Smooth muscle cell (in vitro differentiated cells): ENCODE measurements at regions not wholly inside any gene's neighbourhood (a gene's known extent, or its start where the extent isn't known, plus 50 kb on each side); places are given as distances from the start of the nearest gene placed in this dataset.

Experiments used
- DNase-seq: peaks from one replicate; lab custom pipeline; 2025; ENCODE audit not compliant: unreplicated experiment; lab: John Stamatoyannopoulos, UW
- H2AFZ ChIP-seq: fragments of 200-600 bp; sonication (generic); 2 replicates; pipeline ENCODE4 v1.6.0; 2016; ENCODE audit warnings: antibody characterized with exemption, low read depth, mild to moderate bottlenecking
- H3F3A ChIP-seq: fragments of 200-600 bp; sonication (generic); 2 replicates; pipeline ENCODE4 v1.6.0; 2017; ENCODE audit warnings: antibody characterized with exemption, low read depth
- H3K27ac ChIP-seq: fragments of 200-600 bp; sonication (generic); 2 replicates; pipeline ENCODE4 v1.5.1; 2016; ENCODE audit warnings: low read depth, mild to moderate bottlenecking
- H3K27me3 ChIP-seq: fragments of 200-600 bp; sonication (generic); 2 replicates; pipeline ENCODE4 v1.6.1; 2016; ENCODE audit warnings: low read depth, mild to moderate bottlenecking
- H3K36me3 ChIP-seq: fragments of 200-600 bp; sonication (generic); 2 replicates; pipeline ENCODE4 v1.5.1; 2016; ENCODE audit warnings: low read depth
- H3K4me1 ChIP-seq: fragments of 200-600 bp; sonication (generic); 2 replicates; pipeline ENCODE4 v1.5.1; 2016; ENCODE audit warnings: low read depth
- H3K4me2 ChIP-seq: fragments of 200-600 bp; sonication (generic); 2 replicates; pipeline ENCODE4 v1.6.0; 2016; ENCODE audit warnings: mild to moderate bottlenecking
- H3K4me3 ChIP-seq: fragments of 200-600 bp; sonication (generic); 2 replicates; pipeline ENCODE4 v1.5.1; 2016; ENCODE audit warnings: mild to moderate bottlenecking
- H3K79me2 ChIP-seq: fragments of 200-600 bp; sonication (generic); 2 replicates; pipeline ENCODE4 v1.6.0; 2016; ENCODE audit warnings: low read depth, mild to moderate bottlenecking
- H3K9ac ChIP-seq: fragments of 200-600 bp; sonication (generic); 2 replicates; pipeline ENCODE4 v1.6.0; 2016; ENCODE audit warnings: low read depth
- H3K9me3 ChIP-seq: fragments of 200-600 bp; sonication (generic); replicated peaks from 2 replicates; pipeline ENCODE4 v1.5.1; 2016; ENCODE audit warnings: low read depth
- H4K20me1 ChIP-seq: fragments of 200-600 bp; sonication (generic); 2 replicates; pipeline ENCODE4 v1.6.0; 2016; ENCODE audit warnings: low read depth
- WGBS: methylation state at CpG from one replicate; pipeline ENCODE4 v1.1.7; 2016; ENCODE audit warnings: low lambda C conversion rate; 5-methylcytosine and 5-hydroxymethylcytosine counted together
- TF ChIP-seq, protein P1 (sequence below): fragments of 200-600 bp; sonication (generic); IDR thresholded peaks from 2 replicates; pipeline ENCODE4 v1.5.1; 2017; ENCODE audit warnings: borderline replicate concordance, mild to moderate bottlenecking, antibody characterized with exemption; ENCODE audit not compliant: insufficient read depth, poor library complexity, severe bottlenecking

DNA sequence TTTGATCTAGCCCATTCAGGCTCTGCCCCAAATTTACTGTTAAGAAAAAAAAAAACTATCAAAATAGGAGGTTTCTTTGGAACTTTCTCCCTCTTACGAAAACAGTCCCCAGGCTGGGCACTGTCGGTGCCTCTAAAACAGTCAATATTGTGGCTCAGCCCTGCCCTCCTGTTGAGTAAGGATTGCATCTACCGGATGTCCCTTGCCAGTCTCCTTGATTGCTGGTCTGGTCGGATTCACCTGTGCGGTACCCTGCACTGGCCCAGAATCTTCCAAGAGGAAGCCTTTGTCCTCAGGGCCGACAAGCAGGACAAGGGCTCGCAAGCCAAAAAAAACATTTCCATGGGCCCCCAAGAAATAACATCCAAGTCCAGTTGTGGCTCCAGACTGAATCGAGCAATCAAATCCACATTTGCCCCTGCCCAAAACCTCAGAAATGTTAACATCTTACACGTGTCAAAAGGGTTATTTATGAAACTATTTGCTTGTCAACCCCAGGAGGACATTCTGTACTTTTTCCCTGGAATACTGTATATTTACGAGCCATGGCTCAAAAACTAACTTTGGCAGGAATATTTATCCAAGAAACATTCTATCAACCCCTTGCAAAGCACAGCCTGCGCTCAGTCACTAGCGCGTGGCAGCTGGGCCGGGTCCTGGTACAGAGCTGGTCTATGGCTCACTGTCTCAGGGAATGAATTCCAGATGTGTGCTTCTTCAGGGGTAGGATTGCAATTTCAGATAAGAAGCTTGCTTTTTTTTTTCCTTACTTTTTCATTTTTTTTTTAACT is 129.2 kb upstream of the ADRA1B start:
- TF ChIP-seq, protein P1, sequence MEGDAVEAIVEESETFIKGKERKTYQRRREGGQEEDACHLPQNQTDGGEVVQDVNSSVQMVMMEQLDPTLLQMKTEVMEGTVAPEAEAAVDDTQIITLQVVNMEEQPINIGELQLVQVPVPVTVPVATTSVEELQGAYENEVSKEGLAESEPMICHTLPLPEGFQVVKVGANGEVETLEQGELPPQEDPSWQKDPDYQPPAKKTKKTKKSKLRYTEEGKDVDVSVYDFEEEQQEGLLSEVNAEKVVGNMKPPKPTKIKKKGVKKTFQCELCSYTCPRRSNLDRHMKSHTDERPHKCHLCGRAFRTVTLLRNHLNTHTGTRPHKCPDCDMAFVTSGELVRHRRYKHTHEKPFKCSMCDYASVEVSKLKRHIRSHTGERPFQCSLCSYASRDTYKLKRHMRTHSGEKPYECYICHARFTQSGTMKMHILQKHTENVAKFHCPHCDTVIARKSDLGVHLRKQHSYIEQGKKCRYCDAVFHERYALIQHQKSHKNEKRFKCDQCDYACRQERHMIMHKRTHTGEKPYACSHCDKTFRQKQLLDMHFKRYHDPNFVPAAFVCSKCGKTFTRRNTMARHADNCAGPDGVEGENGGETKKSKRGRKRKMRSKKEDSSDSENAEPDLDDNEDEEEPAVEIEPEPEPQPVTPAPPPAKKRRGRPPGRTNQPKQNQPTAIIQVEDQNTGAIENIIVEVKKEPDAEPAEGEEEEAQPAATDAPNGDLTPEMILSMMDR, result no peak
- no peaks in the 10 kb centered on the region for H3F3A ChIP-seq
- no peak overlapping the region for H2AFZ ChIP-seq
- H3K9ac ChIP-seq, result no peak overlapping the region
- no peaks in the 10 kb centered on the region for H3K9me3 ChIP-seq
- no peaks in the 10 kb centered on the region for H3K4me1 ChIP-seq
- no peak for DNase-seq
- WGBS, result 68% methylated on average over 14 of the region's 14 CpGs
- H4K20me1 ChIP-seq, result no peaks in the 10 kb centered on the region
- H3K4me3 ChIP-seq, result no peak overlapping the region
- peaks cover 14% of the 10 kb centered on the region for H3K27me3 ChIP-seq
- no peaks in the 10 kb centered on the region for H3K79me2 ChIP-seq
- H3K4me2 ChIP-seq, result no peak overlapping the region
- H3K27ac ChIP-seq, result no peak overlapping the region
- no peaks in the 10 kb centered on the region for H3K36me3 ChIP-seq

DNA sequence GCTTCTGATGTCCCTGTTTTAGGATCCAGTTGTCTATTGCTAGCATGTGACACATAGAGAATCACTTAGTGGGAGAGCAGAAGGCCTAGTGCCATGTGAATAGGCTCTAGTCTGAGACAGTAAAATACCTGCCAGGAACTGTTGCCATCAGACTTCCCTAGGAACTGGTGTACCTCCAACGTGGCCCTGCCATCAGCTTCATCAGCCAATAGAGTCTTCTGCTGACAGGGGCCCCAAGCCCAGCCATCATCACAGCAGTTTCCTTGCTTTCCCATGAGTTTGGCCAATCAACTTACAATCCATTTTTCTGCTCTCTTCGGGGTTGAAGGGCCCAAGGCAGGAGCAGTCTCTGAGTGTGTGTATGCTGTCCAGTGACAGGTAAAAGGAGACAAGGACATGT is 128.4 kb upstream of the ADRA1B start:
- TF ChIP-seq, protein P1, result no peak
- Histone ChIP-seq H3K9me3 (no peaks in the 10 kb centered on the region), H3F3A (no peaks in the 10 kb centered on the region), H3K27me3 (peaks cover 14% of the 10 kb centered on the region), H3K4me1 (no peaks in the 10 kb centered on the region), H3K79me2 (no peaks in the 10 kb centered on the region), H3K27ac (no peak overlapping the region), H3K4me2 (no peak overlapping the region), H3K36me3 (no peaks in the 10 kb centered on the region), H3K4me3 (no peak overlapping the region), H4K20me1 (no peaks in the 10 kb centered on the region), H2AFZ (no peak overlapping the region), H3K9ac (no peak overlapping the region)
- DNase-seq, result no peak
- WGBS, result 81% methylated on average over 2 of the region's 2 CpGs

DNA sequence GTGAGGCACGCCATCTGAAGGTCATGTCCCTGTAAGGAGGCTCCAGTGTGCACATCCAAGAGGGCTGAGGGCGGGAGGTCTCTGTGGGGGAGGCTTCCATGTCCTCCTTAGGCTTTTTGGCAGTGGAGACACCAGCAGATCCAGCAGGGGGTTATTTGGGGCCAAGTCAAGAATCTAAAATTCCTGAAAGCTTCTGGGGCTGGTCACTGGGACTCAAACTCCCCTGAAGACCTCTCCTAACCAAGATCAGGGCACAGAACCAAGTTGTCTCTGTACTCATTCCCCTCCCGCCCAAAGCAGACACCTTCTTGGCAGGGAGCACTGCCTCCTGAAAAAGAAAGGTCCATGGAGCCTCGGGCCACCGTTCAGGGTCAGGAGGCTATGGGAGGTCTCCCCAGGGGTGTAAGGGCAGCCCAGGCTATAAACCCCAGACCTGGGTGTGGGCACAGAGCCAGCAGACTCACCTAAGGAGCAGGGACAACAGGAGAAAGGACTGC is 127.4 kb upstream of the ADRA1B start:
- Histone ChIP-seq H3F3A (no peaks in the 10 kb centered on the region), H3K36me3 (no peaks in the 10 kb centered on the region), H3K27me3 (peaks cover 4% of the 10 kb centered on the region), H3K4me2 (no peak overlapping the region), H3K27ac (no peak overlapping the region), H3K9ac (no peak overlapping the region), H3K9me3 (no peaks in the 10 kb centered on the region), H2AFZ (no peak overlapping the region), H4K20me1 (no peaks in the 10 kb centered on the region), H3K79me2 (no peaks in the 10 kb centered on the region), H3K4me1 (no peaks in the 10 kb centered on the region), H3K4me3 (no peak overlapping the region)
- TF ChIP-seq, protein P1, result no peak
- DNase-seq, result no peak
- WGBS, result 98% methylated on average over 5 of the region's 5 CpGs

DNA sequence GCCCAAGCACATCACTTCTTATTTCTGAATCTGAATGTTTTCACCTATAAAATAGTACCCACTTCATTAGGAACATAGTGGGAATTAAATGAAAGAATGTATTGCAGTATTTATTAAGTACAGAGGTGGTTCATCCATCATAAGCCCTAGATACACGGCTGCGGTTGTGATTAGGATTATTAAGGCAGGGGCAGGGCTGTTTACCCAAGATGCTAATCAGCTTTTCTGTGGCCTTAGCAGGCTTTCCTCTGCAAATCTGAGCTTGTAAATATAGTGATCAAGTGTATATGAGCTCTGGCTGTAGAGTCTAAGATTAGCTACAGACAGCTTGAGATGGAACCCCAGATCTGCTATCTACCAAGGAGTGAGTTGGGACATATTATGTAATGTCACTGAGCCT is 124.1 kb upstream of the ADRA1B start:
- 65% methylated on average over 2 of the region's 2 CpGs for WGBS
- Histone ChIP-seq H3K4me3 (no peak overlapping the region), H3K27ac (no peak overlapping the region), H3K9me3 (no peaks in the 10 kb centered on the region), H3K27me3 (peaks cover 3% of the 10 kb centered on the region), H2AFZ (no peak overlapping the region), H3K4me2 (no peak overlapping the region), H3K9ac (no peak overlapping the region), H3F3A (no peaks in the 10 kb centered on the region), H4K20me1 (no peaks in the 10 kb centered on the region), H3K4me1 (no peaks in the 10 kb centered on the region), H3K36me3 (no peaks in the 10 kb centered on the region), H3K79me2 (no peaks in the 10 kb centered on the region)
- no peak for DNase-seq
- TF ChIP-seq, protein P1, result no peak
